Inflammatory macrophage (primary cell): ENCODE measurements at regions not wholly inside any gene's neighbourhood (a gene's known extent, or its start where the extent isn't known, plus 50 kb on each side); places are given as distances from the start of the nearest gene placed in this dataset.

Source experiments
- DNase-seq, 2 donors: peaks; one replicate each; pipeline ENCODE4 v3.0.0-alpha.2; 2020 to 2022

GRCh38 chr2:147500229-147500628 is 344.6 kb upstream of the ACVR2A start:
- no peak for DNase-seq

GRCh38 chr2:147499785-147500184 is 345.0 kb upstream of the ACVR2A start:
- DNase-seq, result no peak

GRCh38 chr2:147495734-147496133 is 349.1 kb upstream of the ACVR2A start:
- DNase-seq, result no peak

GRCh38 chr2:147492471-147492870 is 352.4 kb upstream of the ACVR2A start:
- DNase-seq, result no peak

- no peak for DNase-seq
These were observed 353.3 kb upstream of the ACVR2A start for GRCh38 chr2:147491506-147491905.

- no peak for DNase-seq
These were observed 354.2 kb upstream of the ACVR2A start for GRCh38 chr2:147490401-147491261.

GRCh38 chr2:147488472-147488871 is 356.4 kb upstream of the ACVR2A start:
- DNase-seq, result no peak

GRCh38 chr2:147487978-147488289 is 356.9 kb upstream of the ACVR2A start:
- no peak for DNase-seq

- DNase-seq, result no peak
These were observed 357.4 kb upstream of the ACVR2A start for GRCh38 chr2:147487286-147487977.

- no peak for DNase-seq
These were observed 359.5 kb upstream of the ACVR2A start for GRCh38 chr2:147485210-147485851.

GRCh38 chr2:147483911-147484310 is 360.9 kb upstream of the ACVR2A start:
- no peak for DNase-seq

GRCh38 chr2:147482916-147483669 is 361.7 kb upstream of the ACVR2A start:
- DNase-seq, result no peak

- peak; percentile 46 to 71 for DNase-seq
These were observed 362.5 kb upstream of the ACVR2A start for GRCh38 chr2:147482111-147482895.

- DNase-seq, result no peak
These were observed 365.5 kb upstream of the ACVR2A start for GRCh38 chr2:147479358-147479757.

GRCh38 chr2:147473075-147473474 is 371.8 kb upstream of the ACVR2A start:
- no peak for DNase-seq

- DNase-seq, result no peak
These were observed 373.7 kb upstream of the ACVR2A start for GRCh38 chr2:147471126-147471525.

- DNase-seq, result no peak
These were observed 375.4 kb upstream of the ACVR2A start for GRCh38 chr2:147469471-147469870.

- DNase-seq, result no peak
These were observed 375.9 kb upstream of the ACVR2A start for GRCh38 chr2:147468963-147469362.

GRCh38 chr2:147468349-147468748 is 376.5 kb upstream of the ACVR2A start:
- no peak for DNase-seq

GRCh38 chr2:147467441-147467840 is 377.4 kb upstream of the ACVR2A start:
- DNase-seq, result no peak

- DNase-seq, result no peak
These were observed 380.0 kb upstream of the ACVR2A start for GRCh38 chr2:147464737-147465357.
